HG02973 (cell line): ENCODE measurements at regions not wholly inside any gene's neighbourhood (a gene's known extent, or its start where the extent isn't known, plus 50 kb on each side); places are given as distances from the start of the nearest gene placed in this dataset.

Source experiments
- ATAC-seq: cut with Tn5 transposase; IDR thresholded peaks from one replicate; pipeline ENCODE4 v1.9.1; 2021; ENCODE audit warnings: moderate library complexity; ENCODE audit not compliant: unreplicated experiment

DNA sequence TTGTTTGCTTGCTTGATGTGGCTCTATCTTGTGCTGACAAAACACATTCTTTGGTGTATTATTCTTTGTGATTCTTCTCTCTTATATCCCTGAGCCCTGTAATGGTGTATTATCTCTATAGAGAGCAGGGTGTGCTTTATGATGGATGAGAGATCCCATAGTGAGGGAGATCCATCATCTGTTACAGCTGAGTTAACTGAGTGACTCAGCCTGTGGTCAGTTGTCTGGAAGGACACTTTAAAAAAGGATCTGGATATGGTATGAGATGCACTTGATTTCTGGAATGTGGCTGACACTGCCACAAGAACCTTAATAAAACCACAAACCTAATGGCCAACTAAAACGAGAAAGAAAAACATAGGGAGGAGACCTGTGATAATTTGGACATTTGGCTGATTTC, 461.4 kb upstream of the SYT1 start:
- no peak for ATAC-seq

DNA sequence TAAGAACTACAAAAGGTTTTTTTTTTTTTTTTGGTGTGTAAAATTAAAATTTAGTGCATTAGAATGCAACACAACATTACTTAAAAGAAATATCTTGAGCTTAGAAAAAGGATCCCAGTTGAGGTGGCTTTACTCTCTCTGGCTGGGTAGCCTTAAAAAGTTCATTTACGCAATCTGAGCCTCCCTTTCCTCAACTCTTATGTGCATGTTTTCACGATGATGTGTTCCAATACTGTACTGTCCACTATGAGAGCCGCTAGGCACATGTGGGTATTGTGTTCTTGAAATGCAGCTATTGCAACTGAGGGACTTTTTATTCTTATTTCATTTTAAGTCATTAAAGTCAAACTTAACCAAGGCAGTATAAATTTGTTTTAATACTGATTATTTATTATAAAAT, 460.9 kb upstream of the SYT1 start:
- ATAC-seq: no peak

- no peak for ATAC-seq
Observed at GRCh38 chr12:78406213-78406612, 458.4 kb upstream of the SYT1 start.

DNA sequence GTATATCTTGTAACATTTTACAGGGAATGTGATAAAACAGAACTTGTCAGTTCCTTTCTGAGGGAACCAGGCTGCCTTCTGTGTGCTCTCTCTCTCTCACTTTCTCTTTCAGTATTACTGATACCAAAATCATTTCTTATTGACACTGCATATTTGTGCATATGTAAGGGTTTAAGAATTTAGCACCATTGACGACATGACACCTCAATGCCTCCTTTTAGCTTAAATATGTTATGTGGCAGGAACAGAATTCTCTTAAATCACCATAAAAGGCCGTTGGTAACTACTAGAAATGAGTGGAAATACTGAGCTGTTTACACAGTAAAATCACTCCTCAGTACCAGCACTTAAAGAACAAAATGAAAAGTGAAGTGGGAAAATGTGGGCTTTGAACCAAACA, 457.7 kb upstream of the SYT1 start:
- ATAC-seq: peak; percentile 97

GRCh38 chr12:78407722-78408121, 456.9 kb upstream of the SYT1 start:
- ATAC-seq: no peak

DNA sequence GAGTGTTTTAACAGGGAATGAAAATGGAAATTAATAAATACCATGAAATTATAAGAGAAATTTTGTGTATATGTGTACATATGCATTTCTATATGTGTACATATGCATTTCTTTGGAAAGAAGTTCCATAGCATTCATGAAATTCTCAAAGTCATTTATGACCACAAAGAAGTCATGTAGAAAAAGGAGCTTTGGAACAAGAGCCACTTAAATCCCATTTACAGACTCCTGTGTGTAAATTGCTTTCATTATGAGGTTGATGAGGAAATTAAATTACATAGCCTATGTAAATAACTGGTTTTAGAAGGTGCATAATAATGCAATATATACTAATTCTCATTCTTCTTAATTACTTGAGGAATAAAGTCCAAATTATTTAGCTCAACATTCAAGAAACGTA, 450.5 kb upstream of the SYT1 start:
- no peak for ATAC-seq

DNA sequence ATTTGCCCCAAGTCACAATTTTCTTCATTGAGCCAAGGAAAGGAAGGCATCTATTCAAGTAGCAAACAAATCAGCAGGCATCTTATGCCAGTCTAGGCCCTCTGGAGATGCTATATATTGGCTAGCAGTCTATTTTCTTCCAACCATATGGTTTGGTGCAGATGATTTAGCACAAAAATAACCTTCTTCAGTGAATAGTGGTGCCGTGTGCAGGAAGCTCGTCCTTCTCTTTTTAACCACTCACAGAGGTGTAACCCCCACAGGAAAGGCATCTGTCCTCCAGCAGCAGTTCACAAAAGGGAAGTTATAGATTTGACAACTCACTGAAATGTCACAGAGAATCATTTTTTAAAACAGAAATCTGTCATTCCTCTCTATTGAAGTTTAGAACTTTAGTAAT, 445.7 kb upstream of the SYT1 start:
- ATAC-seq: peak; percentile 43

DNA sequence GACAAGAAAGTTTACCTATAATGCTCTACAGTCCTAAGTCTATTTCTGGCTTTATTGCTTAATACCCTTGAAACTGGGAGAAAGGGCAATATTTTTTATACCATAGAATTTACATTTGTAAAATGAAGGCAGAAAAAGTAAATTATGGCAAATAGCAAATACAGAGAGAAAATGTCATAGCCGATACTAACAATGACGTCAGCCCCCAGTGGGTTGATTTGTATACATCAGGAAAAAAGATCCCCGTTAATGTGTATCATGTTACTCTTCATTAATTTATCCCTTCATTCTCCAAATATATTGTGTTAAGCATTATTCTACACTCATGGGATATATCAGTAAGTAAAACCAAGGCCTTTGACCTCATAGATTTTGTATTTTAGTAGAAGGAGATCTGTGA, 445.1 kb upstream of the SYT1 start:
- ATAC-seq: no peak

DNA sequence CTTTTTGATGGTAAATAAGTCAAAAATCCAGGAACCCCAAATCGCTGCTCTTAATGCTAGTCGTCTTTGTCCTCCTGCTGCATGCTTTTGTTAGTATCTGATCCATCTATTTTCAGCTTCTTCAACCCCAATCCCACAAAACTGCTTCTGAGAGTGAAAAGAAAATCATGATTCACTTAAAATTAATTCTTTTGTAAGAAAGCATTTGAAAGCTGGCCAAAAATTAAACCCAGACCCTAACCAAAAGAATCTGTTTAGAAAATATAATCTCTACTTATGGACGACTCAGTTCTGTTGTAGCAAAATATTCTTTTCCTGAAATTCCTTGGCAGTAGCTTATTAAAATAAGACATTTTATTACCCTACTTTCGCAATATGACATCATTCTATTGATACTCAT, 443.6 kb upstream of the SYT1 start:
- ATAC-seq: no peak

- no peak for ATAC-seq
Observed at GRCh38 chr12:78430551-78430950, 434.0 kb upstream of the SYT1 start.

- no peak for ATAC-seq
Observed at GRCh38 chr12:78431931-78432330, 432.6 kb upstream of the SYT1 start.

- no peak for ATAC-seq
Observed at GRCh38 chr12:78439666-78440065, 424.9 kb upstream of the SYT1 start.

- no peak for ATAC-seq
Observed at GRCh38 chr12:78441737-78442453, 422.7 kb upstream of the SYT1 start.

GRCh38 chr12:78442454-78442801, 422.1 kb upstream of the SYT1 start:
- ATAC-seq: no peak

GRCh38 chr12:78446555-78446954, 418.0 kb upstream of the SYT1 start:
- no peak for ATAC-seq

DNA sequence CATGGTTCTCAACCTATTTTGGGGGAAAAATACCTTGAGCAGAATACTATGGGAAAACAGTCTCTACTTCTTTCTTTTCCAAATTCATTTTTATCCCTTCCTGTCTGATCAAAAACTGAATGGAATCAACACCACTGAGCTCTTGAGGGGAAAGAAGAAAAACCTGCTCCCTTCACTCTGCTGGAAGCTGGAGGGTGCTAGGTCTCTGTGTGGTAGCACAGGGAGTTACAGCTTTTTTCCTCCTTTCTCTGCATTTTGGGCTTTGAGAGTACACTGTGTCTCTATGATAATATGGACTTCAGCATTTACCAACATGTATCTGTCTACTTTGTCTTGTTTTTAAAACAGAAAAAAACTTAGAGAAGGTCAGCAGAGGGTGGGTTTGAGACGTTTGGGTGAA, 417.2 kb upstream of the SYT1 start:
- no peak for ATAC-seq

- no peak for ATAC-seq
Observed at GRCh38 chr12:78448692-78449091, 415.9 kb upstream of the SYT1 start.

- ATAC-seq: no peak
Observed at GRCh38 chr12:78455991-78456390, 408.6 kb upstream of the SYT1 start.

DNA sequence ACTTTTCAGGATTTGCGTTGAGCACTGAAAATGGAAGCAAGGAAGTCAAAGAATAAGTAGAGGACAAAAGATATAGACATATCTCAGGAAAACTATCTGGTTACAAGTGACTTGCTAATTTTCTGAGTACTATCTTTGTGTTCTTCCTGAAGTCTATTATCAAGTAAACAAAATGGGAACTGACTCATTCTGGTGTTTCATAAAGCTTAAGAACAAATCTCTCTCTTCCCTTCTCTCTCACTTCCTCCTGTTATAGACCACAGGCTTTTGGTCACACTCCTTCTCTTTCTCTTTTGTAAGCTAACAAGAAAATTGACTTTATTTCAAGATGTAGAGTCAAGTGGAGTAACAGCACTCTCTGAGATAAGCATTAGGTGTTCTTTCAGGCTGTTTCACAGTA, 406.6 kb upstream of the SYT1 start:
- ATAC-seq: peak; percentile 100

GRCh38 chr12:78470354-78471195, 394.0 kb upstream of the SYT1 start:
- no peak for ATAC-seq

DNA sequence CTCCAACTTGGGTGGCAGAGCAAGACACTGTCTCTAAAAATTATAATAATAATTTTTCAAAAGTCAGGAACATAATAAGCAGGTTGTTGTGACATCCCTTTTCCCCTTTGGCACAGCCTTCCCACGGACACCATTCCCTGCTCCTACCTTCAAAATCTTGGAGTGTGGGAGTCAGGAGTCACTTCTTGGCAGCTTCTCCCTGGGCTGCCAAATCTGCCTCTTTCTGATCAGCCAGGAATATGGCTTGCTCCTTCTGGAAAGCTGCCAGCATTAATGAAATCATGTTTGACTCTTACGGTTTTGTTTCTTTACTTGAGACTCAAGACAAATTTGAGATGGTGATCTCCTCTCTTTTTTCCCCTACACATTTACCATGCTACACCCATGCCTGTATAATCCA, 391.4 kb upstream of the SYT1 start:
- ATAC-seq: no peak

DNA sequence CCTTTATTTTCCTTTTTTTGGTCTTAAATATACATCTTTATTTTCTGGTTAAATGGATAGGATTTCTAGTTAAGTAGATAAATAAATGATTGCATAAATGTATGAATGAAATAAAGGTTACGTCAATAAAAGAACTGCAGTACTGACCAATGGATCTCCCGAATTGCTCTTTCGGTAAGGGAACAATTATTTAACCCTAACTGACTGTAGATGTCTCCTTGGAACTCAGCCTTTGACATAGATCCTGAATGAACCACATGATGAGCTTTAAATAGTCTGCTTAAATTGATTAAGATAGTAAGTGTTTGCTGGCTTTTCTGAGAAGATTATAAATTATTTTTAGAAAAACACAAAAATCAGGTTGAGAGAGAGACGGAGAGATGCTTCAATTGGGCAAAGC, 391.0 kb upstream of the SYT1 start:
- ATAC-seq: no peak
